B cell (primary cell): ENCODE measurements at regions not wholly inside any gene's neighbourhood (a gene's known extent, or its start where the extent isn't known, plus 50 kb on each side); places are given as distances from the start of the nearest gene placed in this dataset.

Experiments
- ATAC-seq: fragments of 200-7000 bp; cut with Tn5 transposase; one replicate; pipeline ENCODE4 v1.10.0; 2021; ENCODE audit warnings: low read depth, mild to moderate bottlenecking, moderate number of reproducible peaks, moderate library complexity
- CTCF ChIA-PET: fragments of 350-600 bp; sonication (Branson Sonifier 250); formaldehyde crosslinking; loops from one replicate; lab custom pipeline; 2021; ENCODE audit warnings: antibody characterized with exemption, inconsistent platforms; lab: Charles Lee
- POLR2A ChIA-PET: fragments of 350-600 bp; sonication (Branson Sonifier 250); formaldehyde crosslinking; loops from one replicate; lab custom pipeline; 2021; ENCODE audit warnings: antibody characterized with exemption; lab: Charles Lee
- DNase-seq: peaks from one replicate; pipeline ENCODE4 v3.0.0; 2013
- H2AFZ ChIP-seq: 2 replicates; pipeline ENCODE4 v1.6.1; 2012; ENCODE audit warnings: mild to moderate bottlenecking, low read depth, low read length; ENCODE audit not compliant: insufficient read depth, poor library complexity, severe bottlenecking
- H3K27ac ChIP-seq, 2 donors: 1 replicate in 1 of 2; 2 replicates in 1 of 2; pipeline ENCODE4 v1.5.1; 2012 to 2013; ENCODE audit warnings: low read length in 2 of 2, mild to moderate bottlenecking in 2 of 2, moderate library complexity in 1 of 2
- H3K27me3 ChIP-seq, 4 experiments: fragments of 200-600 bp in 1 of 4; sonication (generic) in 1 of 4; replicated peaks in 1 of 4; 1 replicate in 2 of 4; 2 replicates in 2 of 4; pipeline versions ENCODE4 v1.6.1 to v1.7.0; 2013 to 2016; ENCODE audit warnings: low read length in 3 of 4, mild to moderate bottlenecking in 2 of 4, mixed read lengths in 1 of 4, moderate library complexity in 1 of 4; ENCODE audit not compliant: insufficient read depth in 4 of 4, control insufficient read depth in 3 of 4; ENCODE audit errors: control extremely low read depth in 1 of 4
- H3K36me3 ChIP-seq, 2 experiments: replicated peaks in 1 of 2; 1 replicate in 1 of 2; 2 replicates in 1 of 2; pipeline versions ENCODE4 v1.6.1 to v1.7.1; 2013; ENCODE audit warnings: low read length in 1 of 2; ENCODE audit not compliant: insufficient read depth in 2 of 2, control insufficient read depth in 1 of 2; ENCODE audit errors: control extremely low read depth in 1 of 2, extremely low read depth in 1 of 2
- H3K4me1 ChIP-seq, 2 donors: fragments of 200-600 bp in 1 of 2; sonication (generic) in 1 of 2; 1 replicate in 1 of 2; 2 replicates in 1 of 2; pipeline versions ENCODE4 v1.5.1 to v1.6.1; 2013 to 2017; ENCODE audit warnings: low read length in 2 of 2; ENCODE audit not compliant: control insufficient read depth in 2 of 2, insufficient read depth in 2 of 2
- H3K4me2 ChIP-seq: replicated peaks from 2 replicates; pipeline ENCODE3; 2012; ENCODE audit warnings: mild to moderate bottlenecking, low read depth, low read length; ENCODE audit not compliant: poor library complexity, severe bottlenecking
- H3K4me3 ChIP-seq, 5 experiments: fragments of 200-600 bp in 1 of 5; sonication (generic) in 1 of 5; 1 replicate in 3 of 5; 2 replicates in 2 of 5; pipeline versions ENCODE4 v1.5.1 to v1.7.0; 2011 to 2016; ENCODE audit warnings: low read length in 4 of 5, mild to moderate bottlenecking in 4 of 5, low read depth in 2 of 5, control low read depth in 1 of 5, moderate library complexity in 1 of 5; ENCODE audit not compliant: insufficient read depth in 1 of 5; ENCODE audit errors: control extremely low read depth in 1 of 5, extremely low read depth in 1 of 5
- H3K79me2 ChIP-seq: fragments of 200-600 bp; sonication (generic); one replicate; pipeline ENCODE4 v1.6.0; 2016; ENCODE audit warnings: low read length; ENCODE audit not compliant: control insufficient read depth, insufficient read depth
- H3K9ac ChIP-seq: fragments of 200-600 bp; sonication (generic); 2 replicates; pipeline ENCODE4 v1.6.1; 2017; ENCODE audit warnings: mild to moderate bottlenecking, low read length, moderate library complexity
- H3K9me3 ChIP-seq, 3 donors: one replicate each; pipeline versions ENCODE4 v1.6.1 to v1.7.1; 2013; ENCODE audit warnings: low read length in 2 of 3; ENCODE audit not compliant: control insufficient read depth in 2 of 3, insufficient read depth in 1 of 3; ENCODE audit errors: control extremely low read depth in 1 of 3
- H4K20me1 ChIP-seq: 2 replicates; pipeline ENCODE4 v1.6.0; 2012; ENCODE audit warnings: mild to moderate bottlenecking, low read length; ENCODE audit not compliant: insufficient read depth, control insufficient read depth, poor library complexity, severe bottlenecking
- H3K27ac Mint-ChIP-seq: one replicate; pipeline ENCODE4 v1.8.0; 2021; ENCODE audit warnings: mixed read lengths
- H3K27me3 Mint-ChIP-seq: one replicate; pipeline ENCODE4 v1.8.0; 2021; ENCODE audit warnings: mixed read lengths
- H3K4me1 Mint-ChIP-seq: one replicate; pipeline ENCODE4 v1.8.0; 2021; ENCODE audit warnings: mixed read lengths
- H3K4me3 Mint-ChIP-seq: one replicate; pipeline ENCODE4 v1.8.0; 2021; ENCODE audit warnings: mixed read lengths
- H3K9me3 Mint-ChIP-seq: one replicate; pipeline ENCODE4 v1.8.0; 2022; ENCODE audit warnings: mixed read lengths; ENCODE audit not compliant: insufficient read depth
- CTCF ChIP-seq: fragments of 200-600 bp; IDR thresholded peaks from one replicate; pipeline ENCODE4 v1.8.0; 2022; ENCODE audit warnings: antibody characterized with exemption, mild to moderate bottlenecking
- EZH2 ChIP-seq: IDR thresholded peaks from 2 replicates; pipeline ENCODE4 v1.6.1; 2012; ENCODE audit warnings: borderline replicate concordance, low read depth, mild to moderate bottlenecking, moderate library complexity, low read length; ENCODE audit not compliant: insufficient read depth, poor library complexity, severe bottlenecking
- WGBS: methylation state at CpG from one replicate; pipeline ENCODE4 v1.1.5; 2013; ENCODE audit warnings: missing lambda C conversion rate; ENCODE audit not compliant: insufficient coverage; 5-methylcytosine and 5-hydroxymethylcytosine counted together
- intact Hi-C: fragments of 100-400 bp; cut with micrococcal nuclease; formaldehyde crosslinking; loops from one replicate; pipeline ENCODE4 v1.10.0; 2022

GRCh38 chr17:27082023-27082774, 211.7 kb upstream of the WSB1 start:
- Histone ChIP-seq H3K4me1 (no peaks in the 10 kb centered on the region), H3K27me3 (no peaks in the 10 kb centered on the region), H3K9me3 (peaks cover 0 to 8% (median 1%) of the 10 kb centered on the region in 3 donors), H4K20me1 (no peaks in the 10 kb centered on the region), H2AFZ (no peak overlapping the region), H3K9ac (no peak overlapping the region), H3K4me2 (no peak overlapping the region), H3K4me3 (no peak overlapping the region), H3K79me2 (no peaks in the 10 kb centered on the region), H3K36me3 (no peaks in the 10 kb centered on the region), H3K27ac (no peak overlapping the region)
- Mint-ChIP-seq H3K9me3 (no peaks in the 10 kb centered on the region), H3K4me1 (no peaks in the 10 kb centered on the region), H3K4me3 (no peak overlapping the region), H3K27ac (no peak overlapping the region), H3K27me3 (peaks cover 16% of the 10 kb centered on the region)
- DNase-seq (no peak), ATAC-seq (no peak)
- CTCF ChIA-PET = no interaction called here
- intact Hi-C loops = no loop called here
- TF ChIP-seq EZH2 (no peak), CTCF (no peak)
- WGBS = 64% methylated on average over 4 of the region's 7 CpGs
- POLR2A ChIA-PET = no interaction called here

GRCh38 chr17:27082775-27083154, 211.1 kb upstream of the WSB1 start:
- Histone ChIP-seq H3K9me3 (peaks cover 0 to 8% (median 1%) of the 10 kb centered on the region in 3 donors), H4K20me1 (no peaks in the 10 kb centered on the region), H3K9ac (no peak overlapping the region), H3K36me3 (no peaks in the 10 kb centered on the region), H2AFZ (no peak overlapping the region), H3K27me3 (no peaks in the 10 kb centered on the region), H3K27ac (no peak overlapping the region), H3K79me2 (no peaks in the 10 kb centered on the region), H3K4me1 (no peaks in the 10 kb centered on the region), H3K4me2 (no peak overlapping the region), H3K4me3 (no peak overlapping the region)
- intact Hi-C loops = no loop called here
- H3K4me3 Mint-ChIP-seq = no peak overlapping the region
- H3K4me1 Mint-ChIP-seq = no peaks in the 10 kb centered on the region
- no peak for DNase-seq
- peaks cover 16% of the 10 kb centered on the region for H3K27me3 Mint-ChIP-seq
- no peak for ATAC-seq
- H3K27ac Mint-ChIP-seq = no peak overlapping the region
- ChIA-PET POLR2A (no interaction called here), CTCF (no interaction called here)
- H3K9me3 Mint-ChIP-seq = no peaks in the 10 kb centered on the region
- no peak for TF ChIP-seq CTCF
- no peak for TF ChIP-seq EZH2
- 94% methylated on average over 6 of the region's 6 CpGs for WGBS
